Endothelial cell of umbilical vein (primary cell): ENCODE measurements at regions not wholly inside any gene's neighbourhood (a gene's known extent, or its start where the extent isn't known, plus 50 kb on each side); places are given as distances from the start of the nearest gene placed in this dataset.

Source experiments
- BruUV-seq: library from RNA; stranded (reverse); fragments of 400-500 nt; replicated peaks from 2 replicates; lab custom pipeline; 2021; lab: Mats Ljungman, UMichigan
- CTCF ChIA-PET: fragments of 300-600, 350-600 bp; sonication (Branson Sonifier 250); formaldehyde crosslinking; loops from one replicate; lab custom pipeline; 2021; ENCODE audit warnings: antibody characterized with exemption, inconsistent platforms; lab: Charles Lee
- POLR2A ChIA-PET: fragments of 300-600, 350-600 bp; sonication (Branson Sonifier 250); formaldehyde crosslinking; loops from one replicate; lab custom pipeline; 2021; ENCODE audit warnings: antibody characterized with exemption, inconsistent platforms; lab: Charles Lee
- DNase-seq: peaks from one replicate; pipeline ENCODE4 v3.0.0-alpha.2; 2011; ENCODE audit warnings: low read depth, low spot score
- FAIRE-seq: peaks from 2 replicates; lab custom pipeline; 2011; peaks lifted over from hg19 to GRCh38; lab: Jason Lieb, UNC
- H2AFZ ChIP-seq: 2 replicates; pipeline ENCODE4 v1.6.0; 2012; ENCODE audit warnings: low read depth, low read length, control low read depth, inconsistent platforms
- H3K27ac ChIP-seq: 2 replicates; pipeline ENCODE4 v1.5.1; 2011; ENCODE audit warnings: low read depth, mild to moderate bottlenecking, control low read depth, low read length, moderate library complexity; ENCODE audit not compliant: insufficient read depth
- H3K27me3 ChIP-seq, 2 experiments: 2 replicates each; pipeline versions ENCODE4 v1.6.0 to v1.6.1; 2011; ENCODE audit warnings: low read length in 2 of 2, mixed read lengths in 1 of 2; ENCODE audit not compliant: control insufficient read depth in 2 of 2, insufficient read depth in 2 of 2
- H3K36me3 ChIP-seq, 2 experiments: 2 replicates in 1 of 2; 3 replicates in 1 of 2; pipeline ENCODE4 v1.5.1; 2011; ENCODE audit warnings: low read length in 2 of 2, mild to moderate bottlenecking in 1 of 2, moderate library complexity in 1 of 2; ENCODE audit not compliant: control insufficient read depth in 2 of 2, insufficient read depth in 2 of 2; ENCODE audit errors: extremely low read depth in 1 of 2
- H3K4me1 ChIP-seq: 3 replicates; pipeline ENCODE4 v1.5.1; 2011; ENCODE audit warnings: mild to moderate bottlenecking, low read length; ENCODE audit not compliant: control insufficient read depth, insufficient read depth; ENCODE audit errors: extremely low read depth
- H3K4me2 ChIP-seq: 2 replicates; pipeline ENCODE4 v1.6.1; 2011; ENCODE audit warnings: low read length, control low read depth, mixed read lengths; ENCODE audit not compliant: insufficient read depth
- H3K4me3 ChIP-seq, 3 experiments: fragments of 200-600 bp in 1 of 3; sonication (generic), shearing (Covaris generic) in 1 of 3; replicated peaks in 1 of 3; 2 replicates each; pipeline ENCODE4 v1.5.1; 2011 to 2016; ENCODE audit warnings: control low read depth in 3 of 3, low read length in 3 of 3, mild to moderate bottlenecking in 2 of 3, inconsistent platforms in 1 of 3, low read depth in 1 of 3, moderate library complexity in 1 of 3; ENCODE audit not compliant: insufficient read depth in 1 of 3
- H3K79me2 ChIP-seq: 2 replicates; pipeline ENCODE4 v1.6.0; 2012; ENCODE audit warnings: low read length, inconsistent platforms; ENCODE audit not compliant: control insufficient read depth, insufficient read depth
- H3K9ac ChIP-seq: replicated peaks from 2 replicates; pipeline ENCODE3; 2011; ENCODE audit warnings: low read length, control low read depth; ENCODE audit not compliant: insufficient read depth; ENCODE audit errors: extremely low read depth
- H3K9me1 ChIP-seq: replicated peaks from 3 replicates; pipeline ENCODE4 v1.6.0; 2011; ENCODE audit warnings: mild to moderate bottlenecking, low read length; ENCODE audit not compliant: control insufficient read depth, insufficient read depth; ENCODE audit errors: extremely low read depth
- H3K9me3 ChIP-seq: replicated peaks from 2 replicates; pipeline ENCODE4 v1.5.1; 2012; ENCODE audit warnings: low read length, inconsistent platforms; ENCODE audit not compliant: control insufficient read depth, insufficient read depth
- H4K20me1 ChIP-seq: replicated peaks from 2 replicates; pipeline ENCODE3; 2011; ENCODE audit warnings: mild to moderate bottlenecking, low read length; ENCODE audit not compliant: control insufficient read depth, insufficient read depth; ENCODE audit errors: extremely low read depth
- CTCF ChIP-seq, 2 donors: IDR thresholded peaks; 1 replicate in 1 of 2; 2 replicates in 1 of 2; pipeline ENCODE4 v1.5.1; 2011; ENCODE audit warnings: low read length in 2 of 2, mild to moderate bottlenecking in 2 of 2, moderate library complexity in 2 of 2, control low read depth in 1 of 2, inconsistent platforms in 1 of 2, low read depth in 1 of 2; ENCODE audit not compliant: insufficient read depth in 1 of 2; ENCODE audit errors: extremely low read depth in 1 of 2
- EZH2 ChIP-seq: IDR thresholded peaks from 2 replicates; pipeline ENCODE4 v1.6.1; 2012; ENCODE audit warnings: borderline replicate concordance, low read depth, mild to moderate bottlenecking, moderate library complexity, low read length, inconsistent platforms; ENCODE audit not compliant: severe bottlenecking
- FOS ChIP-seq: IDR thresholded peaks from 2 replicates; pipeline ENCODE4 v1.6.1; 2011; ENCODE audit warnings: mild to moderate bottlenecking, low read length, moderate library complexity, borderline replicate concordance; ENCODE audit not compliant: insufficient read depth
- GATA2 ChIP-seq: IDR thresholded peaks from 2 replicates; pipeline ENCODE4 v1.7.0; 2011; ENCODE audit warnings: low read depth, mild to moderate bottlenecking, moderate library complexity, mixed read lengths, low read length; ENCODE audit not compliant: insufficient read length, insufficient read depth
- JUN ChIP-seq: IDR thresholded peaks from 2 replicates; pipeline ENCODE4 v1.6.1; 2011; ENCODE audit warnings: borderline replicate concordance, low read depth; ENCODE audit not compliant: insufficient read length, insufficient read depth
- MAX ChIP-seq: IDR thresholded peaks from 2 replicates; pipeline ENCODE4 v1.6.1; 2011; ENCODE audit not compliant: insufficient read depth, insufficient read length
- MYC ChIP-seq: IDR thresholded peaks from one replicate; pipeline ENCODE4 v1.6.1; 2011; ENCODE audit warnings: mild to moderate bottlenecking, low read depth, low read length
- POLR2A ChIP-seq: IDR thresholded peaks from 2 replicates; pipeline ENCODE4 v1.6.1; 2012; ENCODE audit warnings: low read depth, mild to moderate bottlenecking, control low read depth, low read length
- POLR2AphosphoS5 ChIP-seq: IDR thresholded peaks from 2 replicates; pipeline ENCODE4 v1.6.1; 2012; ENCODE audit warnings: low read depth, mild to moderate bottlenecking, control low read depth, low read length, moderate library complexity; ENCODE audit not compliant: insufficient read depth
- dilution Hi-C: fragments of 300-500 bp; cut with MboI; formaldehyde crosslinking; loops from one replicate; pipeline ENCODE4 v1.15.0; 2019; ENCODE audit warnings: low sequenced_read_pairs; ENCODE audit not compliant: extremely low pct_ligation_motif_present
- intact Hi-C: fragments of 100-400 bp; cut with micrococcal nuclease; formaldehyde crosslinking; loops from one replicate; pipeline ENCODE4 v1.10.0; 2022

- intact Hi-C loops, result no loop called here
- no TSS peak for BruUV-seq
- Histone ChIP-seq H3K36me3 (no peaks in the 10 kb centered on the region), H2AFZ (no peak overlapping the region), H3K27me3 (no peaks in the 10 kb centered on the region), H3K9me1 (no peaks in the 10 kb centered on the region), H4K20me1 (no peaks in the 10 kb centered on the region), H3K4me1 (no peaks in the 10 kb centered on the region), H3K9me3 (no peaks in the 10 kb centered on the region), H3K79me2 (no peaks in the 10 kb centered on the region), H3K4me2 (no peak overlapping the region), H3K4me3 (no peak overlapping the region), H3K9ac (no peak overlapping the region), H3K27ac (no peak overlapping the region)
- dilution Hi-C loops, result no loop called here
- TF ChIP-seq MYC (no peak), CTCF (IDR thresholded peaks at IDR 0.05; ENCODE audit: extremely low read depth in 1 of 2, insufficient read depth in 1 of 2, low read depth in 1 of 2, low read length in 2 of 2) (no peak), FOS (no peak), GATA2 (no peak), POLR2A (no peak), POLR2AphosphoS5 (no peak), MAX (no peak), JUN (no peak), EZH2 (no peak)
- FAIRE-seq (no peak), DNase-seq (no peak)
- POLR2A ChIA-PET, result no interaction called here
- CTCF ChIA-PET, result no interaction called here
Observed at GRCh38 chr15:88378188-88378637, 89.0 kb downstream of the MRPL46 start.
